IMR-90 (cell line): ENCODE measurements at regions not wholly inside any gene's neighbourhood (a gene's known extent, or its start where the extent isn't known, plus 50 kb on each side); places are given as distances from the start of the nearest gene placed in this dataset.

Experiments
- ATAC-seq: fragments of 200-7000 bp; cut with Tn5 transposase; 2 replicates; pipeline ENCODE4 v1.9.1; 2020; ENCODE audit warnings: low read depth, mild to moderate bottlenecking, moderate library complexity
- BruUV-seq: library from RNA; stranded (reverse); fragments of 400-500 nt; replicated peaks from 2 replicates; lab custom pipeline; 2021; lab: Mats Ljungman, UMichigan
- CTCF ChIA-PET: fragments of 300-600 bp; formaldehyde crosslinking; extraction: SDS; loops from one replicate; lab custom pipeline; 2021; ENCODE audit warnings: antibody characterized with exemption; lab: Yijun Ruan, JAX
- POLR2A ChIA-PET: fragments of 300-600 bp; sonication (Branson Sonifier 250); formaldehyde crosslinking; loops from one replicate; lab custom pipeline; 2022; ENCODE audit warnings: antibody characterized with exemption; ENCODE audit not compliant: unreplicated experiment; lab: Charles Lee
- DNase-seq: peaks from one replicate; pipeline ENCODE4 v3.0.0; 2013
- H2AFZ ChIP-seq: replicated peaks from 2 replicates; pipeline ENCODE3; 2013; ENCODE audit warnings: low read length, mild to moderate bottlenecking; ENCODE audit not compliant: poor library complexity
- H2AK5ac ChIP-seq: 2 replicates; pipeline ENCODE4 v1.6.1; 2013; ENCODE audit warnings: low read depth, low read length, inconsistent platforms
- H2AK9ac ChIP-seq: replicated peaks from 2 replicates; pipeline ENCODE3; 2013; ENCODE audit warnings: mild to moderate bottlenecking, low read depth, low read length, moderate library complexity; ENCODE audit not compliant: poor library complexity
- H2BK120ac ChIP-seq: 2 replicates; pipeline ENCODE4 v1.6.1; 2013; ENCODE audit warnings: low read depth, low read length, inconsistent platforms
- H2BK15ac ChIP-seq: 3 replicates; pipeline ENCODE4 v1.6.1; 2013; ENCODE audit warnings: low read depth, low read length, inconsistent platforms
- H2BK20ac ChIP-seq: 2 replicates; pipeline ENCODE4 v1.6.1; 2013; ENCODE audit warnings: low read depth, mild to moderate bottlenecking, inconsistent platforms, low read length, moderate library complexity
- H2BK5ac ChIP-seq: 2 replicates; pipeline ENCODE4 v1.6.1; 2013; ENCODE audit warnings: mild to moderate bottlenecking, low read depth, low read length, inconsistent platforms; ENCODE audit not compliant: poor library complexity, severe bottlenecking
- H3K14ac ChIP-seq: replicated peaks from 2 replicates; pipeline ENCODE4 v1.6.1; 2013; ENCODE audit warnings: low read depth, low read length, inconsistent platforms
- H3K18ac ChIP-seq: 2 replicates; pipeline ENCODE4 v1.6.1; 2013; ENCODE audit warnings: low read depth, low read length, control low read depth
- H3K23ac ChIP-seq: 2 replicates; pipeline ENCODE4 v1.6.1; 2013; ENCODE audit warnings: low read depth, low read length, inconsistent platforms
- H3K27ac ChIP-seq: 2 replicates; pipeline ENCODE4 v1.5.1; 2013; ENCODE audit warnings: mild to moderate bottlenecking, control low read depth, low read length; ENCODE audit not compliant: insufficient read depth
- H3K27me3 ChIP-seq: 2 replicates; pipeline ENCODE4 v1.6.1; 2013; ENCODE audit warnings: low read length; ENCODE audit not compliant: control insufficient read depth, insufficient read depth
- H3K36me3 ChIP-seq: 2 replicates; pipeline ENCODE4 v1.6.1; 2013; ENCODE audit warnings: low read length, mixed read lengths; ENCODE audit not compliant: control insufficient read depth, insufficient read depth
- H3K4ac ChIP-seq: 2 replicates; pipeline ENCODE4 v1.6.1; 2013; ENCODE audit warnings: low read depth, low read length, inconsistent platforms
- H3K4me1 ChIP-seq: 2 replicates; pipeline ENCODE4 v1.6.1; 2013; ENCODE audit warnings: low read length, mixed read lengths; ENCODE audit not compliant: control insufficient read depth, insufficient read depth
- H3K4me2 ChIP-seq: 2 replicates; pipeline ENCODE4 v1.6.1; 2013; ENCODE audit warnings: low read depth, mild to moderate bottlenecking, control low read depth, low read length, moderate library complexity
- H3K4me3 ChIP-seq: 2 replicates; pipeline ENCODE4 v1.5.1; 2013; ENCODE audit warnings: low read depth, mild to moderate bottlenecking, control low read depth, low read length, moderate library complexity; ENCODE audit not compliant: insufficient read depth
- H3K56ac ChIP-seq: 2 replicates; pipeline ENCODE4 v1.6.1; 2013; ENCODE audit warnings: low read length, inconsistent platforms; ENCODE audit not compliant: insufficient read depth; ENCODE audit errors: extremely low read depth
- H3K79me1 ChIP-seq, 2 experiments: 2 replicates each; pipeline ENCODE4 v1.6.1; 2013; ENCODE audit warnings: low read length in 2 of 2, inconsistent platforms in 1 of 2, low read depth in 1 of 2
- H3K9ac ChIP-seq: 2 replicates; pipeline ENCODE4 v1.6.1; 2013; ENCODE audit warnings: low read depth, low read length, control low read depth
- H3K9me1 ChIP-seq: 2 replicates; pipeline ENCODE4 v1.6.1; 2013; ENCODE audit warnings: low read length, inconsistent platforms; ENCODE audit not compliant: insufficient read depth
- H3K9me3 ChIP-seq: 2 replicates; pipeline ENCODE4 v1.6.1; 2013; ENCODE audit warnings: low read length; ENCODE audit not compliant: control insufficient read depth, insufficient read depth
- H4K20me1 ChIP-seq: 2 replicates; pipeline ENCODE4 v1.6.1; 2013; ENCODE audit warnings: low read length, inconsistent platforms; ENCODE audit not compliant: insufficient read depth
- H4K5ac ChIP-seq: 2 replicates; pipeline ENCODE4 v1.6.1; 2013; ENCODE audit warnings: mild to moderate bottlenecking, low read depth, low read length, control low read depth
- H4K8ac ChIP-seq, 2 experiments: 2 replicates each; pipeline ENCODE4 v1.6.1; 2013; ENCODE audit warnings: low read depth in 2 of 2, low read length in 2 of 2, control low read depth in 1 of 2, inconsistent platforms in 1 of 2
- H4K91ac ChIP-seq: 2 replicates; pipeline ENCODE4 v1.6.1; 2013; ENCODE audit warnings: low read depth, low read length, inconsistent platforms; ENCODE audit not compliant: insufficient read depth
- BHLHE40 ChIP-seq: fragments of 150-350 bp; IDR thresholded peaks from 2 replicates; pipeline ENCODE4 v1.6.1; 2016; ENCODE audit warnings: mild to moderate bottlenecking, low read depth, low read length
- CEBPB ChIP-seq: IDR thresholded peaks from 2 replicates; pipeline ENCODE4 v1.6.1; 2012; ENCODE audit warnings: low read depth, low read length, improper control_type of control experiment
- CHD1 ChIP-seq: IDR thresholded peaks from 2 replicates; pipeline ENCODE4 v1.6.1; 2012; ENCODE audit warnings: low read depth, low read length, improper control_type of control experiment
- MAFK ChIP-seq: IDR thresholded peaks from 2 replicates; pipeline ENCODE4 v1.6.1; 2012; ENCODE audit warnings: low read depth, low read length, improper control_type of control experiment
- MAZ ChIP-seq: IDR thresholded peaks from 2 replicates; pipeline ENCODE4 v1.6.1; 2012; ENCODE audit warnings: low read depth, mild to moderate bottlenecking, low read length, improper control_type of control experiment, moderate library complexity, borderline replicate concordance
- MXI1 ChIP-seq: IDR thresholded peaks from 2 replicates; pipeline ENCODE4 v1.6.1; 2012; ENCODE audit warnings: low read depth, mild to moderate bottlenecking, low read length, moderate library complexity, borderline replicate concordance
- NFE2L2 ChIP-seq: fragments of 150-350 bp; IDR thresholded peaks from 2 replicates; pipeline ENCODE4 v1.6.1; 2016; ENCODE audit warnings: low read depth, mild to moderate bottlenecking, low read length
- POLR2A ChIP-seq: IDR thresholded peaks from 2 replicates; pipeline ENCODE4 v1.6.1; 2012; ENCODE audit warnings: mild to moderate bottlenecking, low read depth, low read length
- RAD21 ChIP-seq: IDR thresholded peaks from 2 replicates; pipeline ENCODE4 v1.6.1; 2012; ENCODE audit warnings: low read length, improper control_type of control experiment
- RCOR1 ChIP-seq: IDR thresholded peaks from 2 replicates; pipeline ENCODE4 v1.6.1; 2012; ENCODE audit warnings: mild to moderate bottlenecking, low read length, improper control_type of control experiment; ENCODE audit not compliant: insufficient replicate concordance
- RFX5 ChIP-seq: IDR thresholded peaks from 2 replicates; pipeline ENCODE4 v1.8.0; 2012; ENCODE audit warnings: low read depth, mild to moderate bottlenecking, low read length, moderate library complexity
- SMC3 ChIP-seq: fragments of 150-350 bp; IDR thresholded peaks from 2 replicates; pipeline ENCODE4 v1.6.1; 2016; ENCODE audit warnings: low read depth, mild to moderate bottlenecking, antibody characterized with exemption, low read length, moderate library complexity
- USF2 ChIP-seq: fragments of 150-350 bp; IDR thresholded peaks from 2 replicates; pipeline ENCODE4 v1.6.1; 2017; ENCODE audit warnings: mild to moderate bottlenecking, antibody characterized with exemption, low read length, low read depth
- dilution Hi-C: fragments of 300-500 bp; cut with HindIII; formaldehyde crosslinking; loops from one replicate; pipeline ENCODE4 v1.14.3; 2018; ENCODE audit warnings: low sequenced_read_pairs; ENCODE audit not compliant: unreplicated experiment
- in situ Hi-C: fragments of 300-500 bp; cut with MboI; formaldehyde crosslinking; loops from 3 replicates; pipeline ENCODE4 v1.14.3; 2019; ENCODE audit warnings: low sequenced_read_pairs, inconsistent platforms, mixed read lengths
- intact Hi-C: fragments of 100-400 bp; cut with micrococcal nuclease; formaldehyde crosslinking; loops from 2 replicates; pipeline ENCODE4 v1.10.0; 2022
- TF ChIP-seq, protein P1 (sequence below): fragments of 150-350 bp; IDR thresholded peaks from 2 replicates; pipeline ENCODE4 v1.6.1; 2016; ENCODE audit warnings: low read depth, mild to moderate bottlenecking, low read length, moderate library complexity, borderline replicate concordance
- TF ChIP-seq, protein P2 (sequence below): conservative IDR thresholded peaks from 2 replicates; pipeline ENCODE4 v1.5.1; 2012; ENCODE audit warnings: mild to moderate bottlenecking, low read depth, low read length, improper control_type of control experiment

GRCh38 chr5:92421196-92421595 lies 1038.1 kb upstream of the ARRDC3 start:
- no TSS peak for BruUV-seq
- Histone ChIP-seq H2AFZ (no peak overlapping the region), H3K18ac (no peak overlapping the region), H2BK20ac (no peak overlapping the region), H3K36me3 (no peaks in the 10 kb centered on the region), H2BK15ac (no peak overlapping the region), H3K9me3 (peaks cover 2% of the 10 kb centered on the region; the same call in 1 of the 2 replicates), H4K8ac (no peak overlapping the region), H4K91ac (no peak overlapping the region), H4K20me1 (no peaks in the 10 kb centered on the region), H3K4me2 (no peak overlapping the region), H3K4ac (no peak overlapping the region), H3K27me3 (no peaks in the 10 kb centered on the region), H3K9ac (no peak overlapping the region), H3K14ac (no peak overlapping the region), H4K5ac (no peak overlapping the region), H3K23ac (no peak overlapping the region), H2AK5ac (no peak overlapping the region), H2BK120ac (no peak overlapping the region), H3K9me1 (no peaks in the 10 kb centered on the region), H2AK9ac (no peak overlapping the region), H3K79me1 (no peaks in the 10 kb centered on the region), H3K4me3 (no peak overlapping the region), H3K56ac (no peak overlapping the region), H3K4me1 (no peaks in the 10 kb centered on the region), H3K27ac (no peak overlapping the region), H2BK5ac (no peak overlapping the region)
- ATAC-seq, result no peak
- no peak for TF ChIP-seq MXI1
- no peak for TF ChIP-seq CHD1
- TF ChIP-seq, protein P1, sequence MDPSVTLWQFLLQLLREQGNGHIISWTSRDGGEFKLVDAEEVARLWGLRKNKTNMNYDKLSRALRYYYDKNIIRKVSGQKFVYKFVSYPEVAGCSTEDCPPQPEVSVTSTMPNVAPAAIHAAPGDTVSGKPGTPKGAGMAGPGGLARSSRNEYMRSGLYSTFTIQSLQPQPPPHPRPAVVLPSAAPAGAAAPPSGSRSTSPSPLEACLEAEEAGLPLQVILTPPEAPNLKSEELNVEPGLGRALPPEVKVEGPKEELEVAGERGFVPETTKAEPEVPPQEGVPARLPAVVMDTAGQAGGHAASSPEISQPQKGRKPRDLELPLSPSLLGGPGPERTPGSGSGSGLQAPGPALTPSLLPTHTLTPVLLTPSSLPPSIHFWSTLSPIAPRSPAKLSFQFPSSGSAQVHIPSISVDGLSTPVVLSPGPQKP, result no peak
- no peak for TF ChIP-seq MAZ
- no peak for TF ChIP-seq RFX5
- no peak for TF ChIP-seq NFE2L2
- TF ChIP-seq MAFK, result no peak
- no peak for TF ChIP-seq POLR2A
- TF ChIP-seq SMC3, result no peak
- TF ChIP-seq, protein P2, sequence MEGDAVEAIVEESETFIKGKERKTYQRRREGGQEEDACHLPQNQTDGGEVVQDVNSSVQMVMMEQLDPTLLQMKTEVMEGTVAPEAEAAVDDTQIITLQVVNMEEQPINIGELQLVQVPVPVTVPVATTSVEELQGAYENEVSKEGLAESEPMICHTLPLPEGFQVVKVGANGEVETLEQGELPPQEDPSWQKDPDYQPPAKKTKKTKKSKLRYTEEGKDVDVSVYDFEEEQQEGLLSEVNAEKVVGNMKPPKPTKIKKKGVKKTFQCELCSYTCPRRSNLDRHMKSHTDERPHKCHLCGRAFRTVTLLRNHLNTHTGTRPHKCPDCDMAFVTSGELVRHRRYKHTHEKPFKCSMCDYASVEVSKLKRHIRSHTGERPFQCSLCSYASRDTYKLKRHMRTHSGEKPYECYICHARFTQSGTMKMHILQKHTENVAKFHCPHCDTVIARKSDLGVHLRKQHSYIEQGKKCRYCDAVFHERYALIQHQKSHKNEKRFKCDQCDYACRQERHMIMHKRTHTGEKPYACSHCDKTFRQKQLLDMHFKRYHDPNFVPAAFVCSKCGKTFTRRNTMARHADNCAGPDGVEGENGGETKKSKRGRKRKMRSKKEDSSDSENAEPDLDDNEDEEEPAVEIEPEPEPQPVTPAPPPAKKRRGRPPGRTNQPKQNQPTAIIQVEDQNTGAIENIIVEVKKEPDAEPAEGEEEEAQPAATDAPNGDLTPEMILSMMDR, result no peak
- no peak for TF ChIP-seq RCOR1
- no peak for TF ChIP-seq USF2
- TF ChIP-seq BHLHE40, result no peak
- TF ChIP-seq RAD21, result no peak
- no peak for TF ChIP-seq CEBPB
- in situ Hi-C loops (no loop called here), intact Hi-C loops (no loop called here), dilution Hi-C loops (no loop called here)
- DNase-seq, result no peak
- POLR2A ChIA-PET, result no interaction called here
- CTCF ChIA-PET, result no interaction called here
